Coronary artery (tissue), 2 donors: ENCODE measurements at regions not wholly inside any gene's neighbourhood (a gene's known extent, or its start where the extent isn't known, plus 50 kb on each side); places are given as distances from the start of the nearest gene placed in this dataset.

Experiments used
- DNase-seq: peaks from one replicate; pipeline ENCODE4 v3.0.0-alpha.2; 2017; ENCODE audit warnings: low spot score
- H3K27ac ChIP-seq, 2 donors: fragments of 200-600 bp; sonication (generic); one replicate each; pipeline ENCODE4 v1.5.1; 2016 to 2019
- H3K4me3 ChIP-seq: fragments of 200-600 bp; sonication (generic); 2 replicates; pipeline ENCODE4 v1.5.1; 2016; ENCODE audit warnings: mild to moderate bottlenecking, moderate library complexity
- CTCF ChIP-seq: fragments of 200-600 bp; sonication (generic); IDR thresholded peaks from one replicate; pipeline ENCODE4 v1.5.1; 2019; ENCODE audit warnings: antibody characterized with exemption

DNA sequence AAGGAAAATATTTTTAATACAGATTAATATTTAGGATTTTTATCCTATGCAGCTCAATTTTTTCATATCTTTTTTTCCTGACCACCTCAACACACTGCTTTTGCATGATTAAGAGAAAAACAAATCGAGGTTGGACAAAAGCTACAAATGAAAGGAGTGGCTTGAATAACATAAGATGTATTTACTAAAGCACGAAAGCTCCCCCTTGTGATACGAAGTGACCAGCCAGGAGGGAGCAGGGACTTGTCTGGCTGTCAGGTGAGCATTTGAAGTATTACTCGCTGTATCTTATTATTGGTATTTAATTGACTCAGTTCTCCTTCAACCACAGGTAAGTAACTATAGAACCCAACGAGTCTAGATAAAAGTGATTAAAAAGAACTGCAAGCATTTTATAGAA lies 265.2 kb upstream of the PHF14 start:
- H3K4me3 ChIP-seq = no peak overlapping the region
- DNase-seq = no peak
- H3K27ac ChIP-seq = no peak overlapping the region
- TF ChIP-seq CTCF = no peak

DNA sequence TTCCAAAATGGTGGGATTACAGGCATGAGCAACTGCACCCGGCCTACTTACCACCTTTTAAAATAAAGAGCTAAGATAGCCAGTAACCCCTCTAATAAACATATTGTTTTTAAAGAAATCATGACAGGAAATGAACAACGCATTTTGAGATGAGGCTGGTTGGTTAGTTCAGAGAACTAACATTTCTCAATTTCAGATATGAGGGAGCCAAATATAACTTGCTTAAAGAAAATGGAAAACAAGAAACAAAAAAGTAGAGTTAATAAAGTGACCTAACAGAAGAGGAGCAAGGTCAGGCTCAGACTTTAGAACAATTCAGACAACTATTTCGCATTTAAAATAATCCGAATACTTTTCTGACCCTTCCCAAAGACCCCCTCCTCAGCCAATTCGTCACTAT lies 254.9 kb upstream of the PHF14 start:
- Histone ChIP-seq H3K27ac (no peak overlapping the region), H3K4me3 (no peak overlapping the region)
- no peak for TF ChIP-seq CTCF
- DNase-seq = no peak

DNA sequence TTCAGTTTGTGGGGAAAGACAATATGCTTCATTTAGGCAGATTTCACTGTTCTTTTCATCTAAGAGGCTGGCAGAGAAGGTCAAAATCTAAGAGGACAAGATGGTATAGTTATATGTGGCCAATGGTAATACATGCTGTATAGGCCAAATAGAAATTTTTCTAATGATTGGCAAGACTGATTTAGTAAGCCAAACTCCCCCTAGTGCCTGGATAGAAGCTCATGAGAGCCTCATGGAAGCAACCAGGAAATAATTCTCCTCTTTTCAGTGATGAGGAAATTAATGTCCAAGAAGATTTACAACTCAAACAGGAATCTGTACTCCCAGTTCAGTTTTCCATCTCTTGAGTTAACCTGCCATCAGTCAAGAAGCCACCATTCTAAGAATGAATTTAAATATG lies 253.6 kb upstream of the PHF14 start:
- TF ChIP-seq CTCF = no peak
- no peak overlapping the region for H3K27ac ChIP-seq
- H3K4me3 ChIP-seq = no peak overlapping the region
- DNase-seq = no peak

DNA sequence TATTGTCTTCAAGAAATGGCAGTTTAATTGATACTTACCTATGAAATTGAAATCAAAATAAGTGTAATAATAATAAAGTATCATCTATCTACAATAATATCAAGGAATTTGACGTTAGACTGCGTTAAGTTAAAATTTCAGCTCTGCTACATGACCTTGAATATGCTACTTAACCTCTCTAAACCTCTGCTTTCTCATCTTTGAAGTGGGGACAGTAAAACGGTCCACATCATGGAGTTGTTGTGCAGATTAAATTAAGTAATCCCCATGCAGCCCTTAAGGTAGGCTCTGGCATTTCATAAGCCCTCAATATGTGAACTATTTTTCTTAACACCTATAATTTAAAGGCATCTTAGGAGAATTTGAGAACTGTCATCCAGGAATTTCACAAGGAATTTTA lies 252.4 kb upstream of the PHF14 start:
- TF ChIP-seq CTCF = no peak
- no peak overlapping the region for H3K4me3 ChIP-seq
- DNase-seq = no peak
- no peak overlapping the region for H3K27ac ChIP-seq

DNA sequence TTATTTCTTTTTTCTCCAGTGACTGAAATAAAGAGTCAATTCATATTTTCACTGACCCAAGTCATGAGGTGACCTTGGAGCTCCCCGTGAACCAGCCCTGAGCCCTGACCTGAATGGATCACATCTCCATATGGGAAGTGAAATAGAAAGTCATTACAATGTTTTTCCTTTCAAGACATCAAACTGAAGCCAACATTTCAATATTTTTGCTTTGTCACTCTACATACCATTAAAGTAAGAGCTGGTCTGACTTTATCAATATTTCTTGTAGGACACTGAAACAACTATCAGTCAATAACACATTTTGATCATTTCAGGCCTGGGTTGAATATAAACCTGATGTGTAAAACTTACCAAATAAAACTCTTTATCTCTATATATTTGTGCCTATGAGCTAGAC lies 249.8 kb upstream of the PHF14 start:
- no peak overlapping the region for H3K4me3 ChIP-seq
- DNase-seq = no peak
- no peak for TF ChIP-seq CTCF
- H3K27ac ChIP-seq = no peak overlapping the region

- no peak overlapping the region for H3K4me3 ChIP-seq
- no peak for TF ChIP-seq CTCF
- DNase-seq = no peak
- H3K27ac ChIP-seq = no peak overlapping the region
These were observed 249.2 kb upstream of the PHF14 start for GRCh38 chr7:10724449-10724848.

DNA sequence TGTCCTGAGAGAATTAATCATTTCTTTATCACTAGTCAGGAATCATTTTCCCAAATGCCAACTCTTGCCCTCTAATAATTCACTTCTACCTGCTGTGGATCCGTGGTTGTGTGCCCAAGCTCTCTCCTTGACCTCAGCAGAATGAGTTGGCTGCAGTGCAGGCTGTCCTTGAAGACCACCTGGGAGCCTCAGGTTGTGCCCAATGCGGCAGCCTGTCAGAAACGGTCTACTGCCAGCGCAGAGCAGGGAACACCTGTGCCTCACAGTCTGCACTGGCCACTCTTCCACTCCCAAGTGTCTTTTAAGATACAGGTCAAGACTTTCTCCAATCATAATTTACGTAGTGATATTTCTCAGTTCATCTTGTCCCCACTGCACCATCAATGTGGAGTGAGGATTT lies 246.0 kb upstream of the PHF14 start:
- TF ChIP-seq CTCF = no peak
- Histone ChIP-seq H3K4me3 (no peak overlapping the region), H3K27ac (no peak overlapping the region)
- no peak for DNase-seq
